HG03342 (cell line): ENCODE measurements at regions not wholly inside any gene's neighbourhood (a gene's known extent, or its start where the extent isn't known, plus 50 kb on each side); places are given as distances from the start of the nearest gene placed in this dataset.
"Not testable (repeated sequence)": the region's sequence is repeated elsewhere in the genome, so short reads cannot be mapped to it uniquely, and the experiment has no call there.

Experiments used
- ATAC-seq: cut with Tn5 transposase; IDR thresholded peaks from one replicate; pipeline ENCODE4 v1.9.1; 2021; ENCODE audit warnings: mild to moderate bottlenecking, moderate library complexity; ENCODE audit not compliant: unreplicated experiment

GRCh38 chr9:102767076-102767475, 228.1 kb upstream of the CYLC2 start:
- ATAC-seq, result no peak

GRCh38 chr9:102740578-102740977, 254.6 kb upstream of the CYLC2 start:
- ATAC-seq, result no peak

- ATAC-seq, result no peak
These were observed 266.2 kb upstream of the CYLC2 start for GRCh38 chr9:102728946-102729345.

GRCh38 chr9:102714184-102714583, 280.9 kb upstream of the CYLC2 start:
- no peak for ATAC-seq

GRCh38 chr9:102712910-102713309, 282.2 kb upstream of the CYLC2 start:
- ATAC-seq, result not testable (repeated sequence)

- ATAC-seq, result no peak
These were observed 294.2 kb upstream of the CYLC2 start for GRCh38 chr9:102700936-102701335.

- ATAC-seq, result no peak
These were observed 325.9 kb upstream of the CYLC2 start for GRCh38 chr9:102669220-102669619.

GRCh38 chr9:102652471-102652870, 342.7 kb upstream of the CYLC2 start:
- ATAC-seq, result no peak

GRCh38 chr9:102650896-102651295, 344.2 kb upstream of the CYLC2 start:
- no peak for ATAC-seq

- no peak for ATAC-seq
These were observed 352.5 kb upstream of the CYLC2 start for GRCh38 chr9:102642651-102643050.

GRCh38 chr9:102631559-102631958, 363.6 kb upstream of the CYLC2 start:
- ATAC-seq, result peak; percentile 74

GRCh38 chr9:102609461-102609860, 385.7 kb upstream of the CYLC2 start:
- no peak for ATAC-seq

GRCh38 chr9:102603198-102604195, 391.6 kb upstream of the CYLC2 start:
- ATAC-seq, result not testable (repeated sequence)

- ATAC-seq, result no peak
These were observed 400.9 kb upstream of the CYLC2 start for GRCh38 chr9:102594241-102594640.

GRCh38 chr9:102587281-102587680, 407.9 kb upstream of the CYLC2 start:
- ATAC-seq, result no peak

GRCh38 chr9:102569436-102569835, 425.7 kb upstream of the CYLC2 start:
- no peak for ATAC-seq

- ATAC-seq, result no peak
These were observed 443.8 kb upstream of the CYLC2 start for GRCh38 chr9:102551346-102551745.

- no peak for ATAC-seq
These were observed 444.2 kb upstream of the CYLC2 start for GRCh38 chr9:102550886-102551285.

GRCh38 chr9:102550266-102550665, 444.9 kb upstream of the CYLC2 start:
- no peak for ATAC-seq

- ATAC-seq, result no peak
These were observed 461.1 kb upstream of the CYLC2 start for GRCh38 chr9:102534031-102534430.

GRCh38 chr9:102521097-102521755, 473.9 kb upstream of the CYLC2 start:
- no peak for ATAC-seq

- ATAC-seq, result no peak
These were observed 475.7 kb upstream of the CYLC2 start for GRCh38 chr9:102519423-102519822.
